ENCODE measurements at regions not wholly inside any gene's neighbourhood (a gene's known extent, or its start where the extent isn't known, plus 50 kb on each side); places are given as distances from the start of the nearest gene placed in this dataset.

- TF ChIP-seq POLR2AphosphoS5 (IDR thresholded peaks at IDR 0.05; ENCODE audit: low read depth, low read length) = no peak
- no peak for TF ChIP-seq CTCF (IDR thresholded peaks at IDR 0.05)
- no peak for TF ChIP-seq SIN3A (IDR thresholded peaks at IDR 0.05; ENCODE audit: borderline replicate concordance, insufficient read depth, low read depth, low read length)
Measured at GRCh38 chr13:22937241-22937640, 243.5 kb upstream of the SGCG start.
